Uterus (tissue), 2 donors: ENCODE measurements at regions not wholly inside any gene's neighbourhood (a gene's known extent, or its start where the extent isn't known, plus 50 kb on each side); places are given as distances from the start of the nearest gene placed in this dataset.

Experiments used
- POLR2A ChIP-seq, 2 donors: fragments of 450-650 bp; IDR thresholded peaks; one replicate each; pipeline ENCODE4 v1.6.1; 2016; ENCODE audit warnings: antibody characterized with exemption in 2 of 2, mild to moderate bottlenecking in 1 of 2, moderate library complexity in 1 of 2
- TF ChIP-seq, protein P1 (sequence below), 4 experiments: fragments of 200-600 bp in 2 of 4; fragments of 450-650 bp in 2 of 4; sonication (generic) in 2 of 4; IDR thresholded peaks; one replicate each; pipeline ENCODE4 v1.5.1; 2016 to 2019; ENCODE audit warnings: antibody characterized with exemption in 4 of 4, mild to moderate bottlenecking in 2 of 4, moderate library complexity in 1 of 4

DNA sequence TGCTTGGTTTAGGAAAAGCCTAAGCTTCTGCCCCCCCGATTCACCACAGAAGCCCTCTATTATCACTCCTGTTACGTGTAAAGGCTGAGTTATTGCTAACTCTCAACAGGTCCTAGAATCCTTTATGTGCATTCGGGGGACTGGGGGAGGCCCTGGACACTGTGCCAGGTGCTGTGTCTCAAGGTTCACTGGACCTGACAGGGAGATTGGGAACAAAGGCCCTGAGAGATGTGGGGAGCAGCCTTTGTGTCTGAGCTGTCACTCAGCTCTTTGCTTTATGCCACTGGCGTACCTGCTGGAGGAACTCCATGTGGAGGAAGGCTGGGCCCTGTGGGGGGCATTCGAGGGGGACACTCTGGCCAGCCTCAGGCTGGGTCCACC is 65.9 kb downstream of the METRNL start:
- TF ChIP-seq, protein P1, sequence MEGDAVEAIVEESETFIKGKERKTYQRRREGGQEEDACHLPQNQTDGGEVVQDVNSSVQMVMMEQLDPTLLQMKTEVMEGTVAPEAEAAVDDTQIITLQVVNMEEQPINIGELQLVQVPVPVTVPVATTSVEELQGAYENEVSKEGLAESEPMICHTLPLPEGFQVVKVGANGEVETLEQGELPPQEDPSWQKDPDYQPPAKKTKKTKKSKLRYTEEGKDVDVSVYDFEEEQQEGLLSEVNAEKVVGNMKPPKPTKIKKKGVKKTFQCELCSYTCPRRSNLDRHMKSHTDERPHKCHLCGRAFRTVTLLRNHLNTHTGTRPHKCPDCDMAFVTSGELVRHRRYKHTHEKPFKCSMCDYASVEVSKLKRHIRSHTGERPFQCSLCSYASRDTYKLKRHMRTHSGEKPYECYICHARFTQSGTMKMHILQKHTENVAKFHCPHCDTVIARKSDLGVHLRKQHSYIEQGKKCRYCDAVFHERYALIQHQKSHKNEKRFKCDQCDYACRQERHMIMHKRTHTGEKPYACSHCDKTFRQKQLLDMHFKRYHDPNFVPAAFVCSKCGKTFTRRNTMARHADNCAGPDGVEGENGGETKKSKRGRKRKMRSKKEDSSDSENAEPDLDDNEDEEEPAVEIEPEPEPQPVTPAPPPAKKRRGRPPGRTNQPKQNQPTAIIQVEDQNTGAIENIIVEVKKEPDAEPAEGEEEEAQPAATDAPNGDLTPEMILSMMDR (IDR thresholded peaks at IDR 0.05), result no peak
- TF ChIP-seq POLR2A (IDR thresholded peaks at IDR 0.05), result no peak
